Putamen (tissue), 1 donor: ENCODE measurements at regions not wholly inside any gene's neighbourhood (a gene's known extent, or its start where the extent isn't known, plus 50 kb on each side); places are given as distances from the start of the nearest gene placed in this dataset.
A peak's percentile ranks its signal among the peaks of the same experiment; 100 is the strongest.

Experiments used
- DNase-seq: peaks from one replicate; pipeline ENCODE4 v3.0.0-alpha.2; 2016; ENCODE audit warnings: low spot score

GRCh38 chr2:11102956-11103860, 52.1 kb upstream of the SLC66A3 start:
- DNase-seq, result no peak

- peak; percentile 16 for DNase-seq
Measured at GRCh38 chr2:11103984-11104793, 51.1 kb upstream of the SLC66A3 start.

- DNase-seq, result no peak
Measured at GRCh38 chr2:11104794-11105660, 50.2 kb upstream of the SLC66A3 start.
